ENCODE measurements at regions not wholly inside any gene's neighbourhood (a gene's known extent, or its start where the extent isn't known, plus 50 kb on each side); places are given as distances from the start of the nearest gene placed in this dataset.

GRCh38 chr10:33715303-33715975 lies 381.0 kb upstream of the NRP1 start:
- H3K9me3 ChIP-seq: no peaks in the 10 kb centered on the region
- H3K27ac ChIP-seq: no peak overlapping the region
- H3K4me1 ChIP-seq: peaks cover 14% of the 10 kb centered on the region
- 74 to 83% methylated on average over 10 to 16 of the region's 16 CpGs for WGBS, 2 donors
- intact Hi-C loops (cut with DNase I; ENCODE audit: low total_unique reads): no loop called here
- H3K27me3 ChIP-seq: no peaks in the 10 kb centered on the region
- no peak for DNase-seq
- TF ChIP-seq POLR2A (IDR thresholded peaks at IDR 0.05) (no peak), CTCF (IDR thresholded peaks at IDR 0.05) (no peak)
- H3K36me3 ChIP-seq (ENCODE audit: low read depth, missing control alignments): no peaks in the 10 kb centered on the region
- H3K4me3 ChIP-seq: no peak overlapping the region

- Histone ChIP-seq H3K9me3 (no peaks in the 10 kb centered on the region), H3K4me1 (no peaks in the 10 kb centered on the region), H3K4me3 (no peak overlapping the region), H3K27me3 (no peaks in the 10 kb centered on the region), H3K36me3 (ENCODE audit: low read depth, missing control alignments) (no peaks in the 10 kb centered on the region), H3K27ac (no peak overlapping the region)
- intact Hi-C loops (cut with DNase I; ENCODE audit: low total_unique reads): no loop called here
- no peak for TF ChIP-seq CTCF (IDR thresholded peaks at IDR 0.05)
- TF ChIP-seq POLR2A (IDR thresholded peaks at IDR 0.05): no peak
- 82 to 92% methylated on average over 7 of the region's 7 CpGs for WGBS, 2 donors
- DNase-seq: no peak
Observed at GRCh38 chr10:33712825-33713224, 378.4 kb upstream of the NRP1 start.

- Histone ChIP-seq H3K4me1 (no peaks in the 10 kb centered on the region), H3K9me3 (no peaks in the 10 kb centered on the region), H3K27me3 (no peaks in the 10 kb centered on the region), H3K36me3 (ENCODE audit: low read depth, missing control alignments) (no peaks in the 10 kb centered on the region), H3K27ac (no peak overlapping the region), H3K4me3 (no peak overlapping the region)
- no peak for DNase-seq
- intact Hi-C loops (cut with DNase I; ENCODE audit: low total_unique reads): no loop called here
- TF ChIP-seq POLR2A (IDR thresholded peaks at IDR 0.05) (no peak), CTCF (IDR thresholded peaks at IDR 0.05) (no peak)
- 92 to 93% methylated on average over 5 of the region's 5 CpGs for whole genome bisulfite sequencing, 2 donors
Observed at GRCh38 chr10:33710006-33710405, 375.5 kb upstream of the NRP1 start.

GRCh38 chr10:33709008-33709753 lies 374.7 kb upstream of the NRP1 start:
- no peak overlapping the region for H3K4me3 ChIP-seq
- no peak for DNase-seq
- H3K36me3 ChIP-seq (ENCODE audit: low read depth, missing control alignments): no peaks in the 10 kb centered on the region
- H3K9me3 ChIP-seq: no peaks in the 10 kb centered on the region
- 80 to 91% methylated on average over 4 of the region's 4 CpGs for WGBS, 2 donors
- TF ChIP-seq CTCF (IDR thresholded peaks at IDR 0.05): no peak
- H3K27me3 ChIP-seq: no peaks in the 10 kb centered on the region
- H3K4me1 ChIP-seq: no peaks in the 10 kb centered on the region
- intact Hi-C loops (cut with DNase I; ENCODE audit: low total_unique reads): no loop called here
- no peak overlapping the region for H3K27ac ChIP-seq

- H3K36me3 ChIP-seq (ENCODE audit: low read depth, missing control alignments): no peaks in the 10 kb centered on the region
- intact Hi-C loops (cut with DNase I; ENCODE audit: low total_unique reads): no loop called here
- TF ChIP-seq POLR2A (IDR thresholded peaks at IDR 0.05) (no peak), CTCF (IDR thresholded peaks at IDR 0.05) (no peak)
- no peak for DNase-seq
- WGBS, 2 donors: 78 to 83% methylated on average over 5 of the region's 5 CpGs
- H3K27ac ChIP-seq: no peak overlapping the region
- no peaks in the 10 kb centered on the region for H3K4me1 ChIP-seq
- no peak overlapping the region for H3K4me3 ChIP-seq
- no peaks in the 10 kb centered on the region for H3K9me3 ChIP-seq
- no peaks in the 10 kb centered on the region for H3K27me3 ChIP-seq
Observed at GRCh38 chr10:33708561-33708960, 374.1 kb upstream of the NRP1 start.
